H9 (cell line): ENCODE measurements at regions not wholly inside any gene's neighbourhood (a gene's known extent, or its start where the extent isn't known, plus 50 kb on each side); places are given as distances from the start of the nearest gene placed in this dataset.

Experiments used
- DNase-seq: peaks from one replicate; pipeline ENCODE4 v3.0.0-alpha.2; 2017
- H2AFZ ChIP-seq: one replicate; pipeline ENCODE4 v1.6.1; 2013; ENCODE audit warnings: mild to moderate bottlenecking, low read length, control low read depth, moderate library complexity
- H2AK5ac ChIP-seq: 2 replicates; pipeline ENCODE4 v1.6.1; 2013; ENCODE audit warnings: low read length, control low read depth, mixed read lengths; ENCODE audit not compliant: insufficient read length
- H2BK120ac ChIP-seq: one replicate; pipeline ENCODE4 v1.6.1; 2013; ENCODE audit warnings: low read depth, mild to moderate bottlenecking, low read length, control low read depth, inconsistent platforms; ENCODE audit not compliant: poor library complexity, severe bottlenecking
- H2BK12ac ChIP-seq: 2 replicates; pipeline ENCODE4 v1.6.1; 2013; ENCODE audit warnings: low read length, control low read depth, mixed read lengths, low read depth; ENCODE audit not compliant: insufficient read length
- H2BK15ac ChIP-seq: 2 replicates; pipeline ENCODE4 v1.6.1; 2013; ENCODE audit warnings: low read depth, low read length, control low read depth
- H2BK20ac ChIP-seq: one replicate; pipeline ENCODE4 v1.6.1; 2013; ENCODE audit warnings: low read depth, mild to moderate bottlenecking, low read length, control low read depth, inconsistent platforms; ENCODE audit not compliant: poor library complexity, severe bottlenecking
- H2BK5ac ChIP-seq: 2 replicates; pipeline ENCODE4 v1.6.1; 2013; ENCODE audit warnings: low read length, control low read depth, mixed read lengths; ENCODE audit not compliant: insufficient read length
- H3K14ac ChIP-seq: 2 replicates; pipeline ENCODE4 v1.6.1; 2013; ENCODE audit warnings: low read length, control low read depth; ENCODE audit not compliant: insufficient read depth
- H3K18ac ChIP-seq: 2 replicates; pipeline ENCODE4 v1.6.1; 2013; ENCODE audit warnings: low read depth, mild to moderate bottlenecking, mixed read lengths, low read length, control low read depth; ENCODE audit not compliant: insufficient read length
- H3K23ac ChIP-seq: 2 replicates; pipeline ENCODE4 v1.6.1; 2013; ENCODE audit warnings: low read length, control low read depth, mixed read lengths, low read depth; ENCODE audit not compliant: insufficient read length
- H3K23me2 ChIP-seq: 2 replicates; pipeline ENCODE4 v1.6.1; 2013; ENCODE audit warnings: low read depth, mild to moderate bottlenecking, mixed read lengths, low read length, control low read depth; ENCODE audit not compliant: insufficient read length, poor library complexity, severe bottlenecking
- H3K27ac ChIP-seq: 2 replicates; pipeline ENCODE4 v1.5.1; 2013; ENCODE audit warnings: low read length, control low read depth, mixed read lengths, low read depth; ENCODE audit not compliant: insufficient read length
- H3K27me3 ChIP-seq: 2 replicates; pipeline ENCODE4 v1.6.1; 2013; ENCODE audit warnings: low read length, control low read depth, inconsistent platforms; ENCODE audit not compliant: insufficient read depth
- H3K4ac ChIP-seq: 2 replicates; pipeline ENCODE4 v1.6.1; 2013; ENCODE audit warnings: low read depth, mild to moderate bottlenecking, control low read depth, inconsistent platforms, low read length, moderate library complexity
- H3K4me1 ChIP-seq: 2 replicates; pipeline ENCODE4 v1.6.1; 2013; ENCODE audit warnings: low read length, control low read depth, inconsistent platforms; ENCODE audit not compliant: insufficient read depth
- H3K4me2 ChIP-seq: 2 replicates; pipeline ENCODE4 v1.6.1; 2013; ENCODE audit warnings: low read length, control low read depth, mixed read lengths; ENCODE audit not compliant: insufficient read length, insufficient read depth
- H3K56ac ChIP-seq: 2 replicates; pipeline ENCODE4 v1.6.1; 2013; ENCODE audit warnings: low read depth, mild to moderate bottlenecking, mixed read lengths, low read length, control low read depth; ENCODE audit not compliant: insufficient read length
- H3K79me1 ChIP-seq: 2 replicates; pipeline ENCODE4 v1.6.1; 2013; ENCODE audit warnings: low read depth, mild to moderate bottlenecking, moderate library complexity, low read length, control low read depth, inconsistent platforms; ENCODE audit not compliant: insufficient read depth, poor library complexity, severe bottlenecking
- H3K79me2 ChIP-seq: 2 replicates; pipeline ENCODE4 v1.6.1; 2013; ENCODE audit warnings: low read length, control low read depth, inconsistent platforms; ENCODE audit not compliant: insufficient read depth
- H3K9ac ChIP-seq: 2 replicates; pipeline ENCODE4 v1.6.1; 2013; ENCODE audit warnings: low read length, control low read depth, mixed read lengths; ENCODE audit not compliant: insufficient read length; ENCODE audit errors: extremely low read depth
- H3K9me3 ChIP-seq: one replicate; pipeline ENCODE4 v1.6.1; 2013; ENCODE audit warnings: low read depth, low read length, inconsistent platforms; ENCODE audit not compliant: control insufficient read depth
- H3T11ph ChIP-seq: one replicate; pipeline ENCODE4 v1.6.1; 2013; ENCODE audit warnings: mild to moderate bottlenecking, low read length, control low read depth, inconsistent platforms
- H4K20me1 ChIP-seq: one replicate; pipeline ENCODE4 v1.6.1; 2013; ENCODE audit not compliant: control insufficient read depth, insufficient read length, insufficient read depth
- H4K5ac ChIP-seq: 2 replicates; pipeline ENCODE4 v1.6.1; 2013; ENCODE audit warnings: low read depth, mild to moderate bottlenecking, mixed read lengths, low read length, control low read depth; ENCODE audit not compliant: insufficient read length
- H4K8ac ChIP-seq: replicated peaks from 2 replicates; pipeline ENCODE4 v1.6.1; 2013; ENCODE audit warnings: low read length, control low read depth, mixed read lengths, low read depth; ENCODE audit not compliant: insufficient read length
- H4K91ac ChIP-seq: 2 replicates; pipeline ENCODE4 v1.6.1; 2013; ENCODE audit warnings: low read depth, mild to moderate bottlenecking, moderate library complexity, mixed read lengths, low read length, control low read depth; ENCODE audit not compliant: insufficient read length
- H3K27ac Mint-ChIP-seq, 3 experiments: 2 replicates in 2 of 3; 3 replicates in 1 of 3; pipeline ENCODE4 v1.8.0; 2020 to 2021; ENCODE audit warnings: mixed read lengths in 3 of 3, mild to moderate bottlenecking in 1 of 3, moderate library complexity in 1 of 3
- H3K27me3 Mint-ChIP-seq: 2 replicates; pipeline ENCODE4 v1.8.0; 2021; ENCODE audit warnings: low read depth, mild to moderate bottlenecking, moderate library complexity, mixed read lengths
- H3K36me3 Mint-ChIP-seq, 3 experiments: 2 replicates in 2 of 3; 3 replicates in 1 of 3; pipeline ENCODE4 v1.8.0; 2020 to 2021; ENCODE audit warnings: low read depth in 3 of 3, mixed read lengths in 3 of 3; ENCODE audit not compliant: insufficient read depth in 1 of 3
- H3K4me1 Mint-ChIP-seq, 2 experiments: 2 replicates each; pipeline ENCODE4 v1.8.0; 2020; ENCODE audit warnings: mixed read lengths in 2 of 2
- H3K4me3 Mint-ChIP-seq, 2 experiments: 2 replicates in 1 of 2; 3 replicates in 1 of 2; pipeline ENCODE4 v1.8.0; 2020 to 2021; ENCODE audit warnings: mild to moderate bottlenecking in 2 of 2, mixed read lengths in 2 of 2, moderate library complexity in 1 of 2
- H3K9me3 Mint-ChIP-seq, 2 experiments: 2 replicates in 1 of 2; 3 replicates in 1 of 2; pipeline ENCODE4 v1.8.0; 2020; ENCODE audit warnings: mild to moderate bottlenecking in 2 of 2, mixed read lengths in 2 of 2, moderate library complexity in 1 of 2
- CTCF ChIP-seq: fragments of 200-600 bp; sonication (generic); conservative IDR thresholded peaks from 3 replicates; pipeline ENCODE4 v1.8.0; 2021; ENCODE audit warnings: antibody characterized with exemption, mild to moderate bottlenecking
- WGBS: extraction: QIAGEN DNeasy Blood & Tissue Kit; methylation state at CpG from one replicate; pipeline ENCODE4 v1.1.7; 2013; ENCODE audit warnings: missing lambda C conversion rate, low lambda C conversion rate, mixed read lengths; ENCODE audit not compliant: insufficient read length; ENCODE audit errors: extremely low coverage; 5-methylcytosine and 5-hydroxymethylcytosine counted together

GRCh38 chr12:92363295-92364146 lies 217.9 kb upstream of the BTG1 start:
- Mint-ChIP-seq H3K36me3 (no peaks in the 10 kb centered on the region), H3K9me3 (no peaks in the 10 kb centered on the region), H3K4me1 (peaks cover 13 to 17% of the 10 kb centered on the region in 2 experiments), H3K27ac (no peak overlapping the region), H3K27me3 (no peaks in the 10 kb centered on the region), H3K4me3 (no peak overlapping the region)
- no peak overlapping the region for H2AK5ac ChIP-seq
- no peak overlapping the region for H2BK120ac ChIP-seq
- no peak overlapping the region for H4K8ac ChIP-seq
- peaks cover 5% of the 10 kb centered on the region; the same call in 1 of the 2 replicates for H3K4me1 ChIP-seq
- H2BK12ac ChIP-seq, result no peak overlapping the region
- H4K20me1 ChIP-seq, result no peaks in the 10 kb centered on the region
- H4K91ac ChIP-seq, result no peak overlapping the region
- H3K4me2 ChIP-seq, result no peak overlapping the region
- no peak overlapping the region for H3K56ac ChIP-seq
- H3K27ac ChIP-seq, result no peak overlapping the region
- no peak overlapping the region for H3K4ac ChIP-seq
- no peak overlapping the region for H3K14ac ChIP-seq
- H3K23ac ChIP-seq, result no peak overlapping the region
- DNase-seq, result no peak
- H3K9me3 ChIP-seq, result no peaks in the 10 kb centered on the region
- no peaks in the 10 kb centered on the region for H3K79me1 ChIP-seq
- no peak overlapping the region for H3T11ph ChIP-seq
- H3K18ac ChIP-seq, result no peak overlapping the region
- H3K27me3 ChIP-seq, result no peaks in the 10 kb centered on the region
- H3K9ac ChIP-seq, result no peak overlapping the region
- WGBS, result no CpG with 5 or more reads among the region's 11 CpGs
- no peak overlapping the region for H2BK20ac ChIP-seq
- H4K5ac ChIP-seq, result no peak overlapping the region
- no peak overlapping the region for H2BK5ac ChIP-seq
- peak overlapping the region; percentile 32 for H2AFZ ChIP-seq
- no peaks in the 10 kb centered on the region for H3K79me2 ChIP-seq
- no peak for TF ChIP-seq CTCF
- H3K23me2 ChIP-seq, result no peaks in the 10 kb centered on the region
- H2BK15ac ChIP-seq, result no peak overlapping the region
